ENCODE measurements at regions not wholly inside any gene's neighbourhood (a gene's known extent, or its start where the extent isn't known, plus 50 kb on each side); places are given as distances from the start of the nearest gene placed in this dataset.

DNA sequence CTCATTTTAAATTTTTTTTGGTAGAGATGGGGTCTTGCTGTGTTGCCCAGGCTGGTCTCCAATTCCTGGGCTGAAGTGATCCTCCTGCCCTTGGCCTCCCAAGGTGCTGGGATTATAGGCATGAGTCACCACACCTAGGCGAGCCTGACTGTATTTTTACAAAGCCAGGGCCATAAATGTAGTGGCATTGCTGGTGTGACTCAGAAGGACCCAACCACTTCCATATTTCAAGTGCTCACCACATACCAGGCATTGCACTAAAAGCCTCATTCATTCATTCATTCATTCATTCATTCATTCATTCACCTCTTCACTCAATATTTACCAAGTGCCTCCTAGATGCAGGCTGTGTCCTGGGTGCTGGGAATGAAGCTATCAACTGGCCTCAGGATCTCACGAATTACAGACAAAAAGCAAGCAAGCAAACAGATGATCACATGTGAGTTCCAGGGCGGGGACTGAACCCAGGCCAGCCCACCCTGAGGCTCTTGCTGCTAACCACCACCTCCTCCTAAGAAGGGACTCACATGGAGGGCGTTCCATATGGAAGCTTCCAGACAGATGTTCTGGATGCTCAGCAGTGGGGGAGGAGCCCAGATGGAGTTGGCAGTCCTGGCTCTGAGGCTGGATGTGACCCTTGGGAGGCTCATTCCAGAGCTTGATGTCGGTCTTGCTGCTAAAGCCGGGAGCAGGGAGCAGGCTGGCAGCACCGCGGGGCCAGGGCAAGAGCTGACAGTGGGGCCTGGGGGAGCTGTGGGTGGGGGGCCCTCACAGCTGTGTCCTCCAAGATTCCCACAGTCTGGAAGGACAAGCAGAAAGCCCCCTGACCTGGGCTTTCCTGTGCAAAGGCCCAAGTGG is 158.8 kb downstream of the CTTN start:
- no peaks in the 10 kb centered on the region for H3K4me1 ChIP-seq (ENCODE audit: insufficient read depth, low read length)
- no peaks in the 10 kb centered on the region; the same call in 1 of the 2 replicates for H4K20me1 ChIP-seq (ENCODE audit: insufficient read depth, low read length)
- ATAC-seq (ENCODE audit: insufficient read depth, low read depth) (no peak), DNase-seq (no peak)
- H3K9me3 ChIP-seq (ENCODE audit: insufficient read depth, low read length, severe bottlenecking): no peaks in the 10 kb centered on the region
- H2AFZ ChIP-seq (ENCODE audit: low read depth, low read length): no peak overlapping the region
- H3K27me3 ChIP-seq (ENCODE audit: insufficient read depth, low read length, poor library complexity): no peaks in the 10 kb centered on the region
- no peak overlapping the region for H3K4me3 ChIP-seq (ENCODE audit: low read depth in 1 of 2, low read length in 2 of 2)
- H3K27ac ChIP-seq (ENCODE audit: low read length): no peak overlapping the region
- H3K4me2 ChIP-seq (ENCODE audit: insufficient read depth, low read length): no peak overlapping the region
- no peak overlapping the region for H3K9ac ChIP-seq (ENCODE audit: low read depth, low read length)
- TF ChIP-seq, protein P1, sequence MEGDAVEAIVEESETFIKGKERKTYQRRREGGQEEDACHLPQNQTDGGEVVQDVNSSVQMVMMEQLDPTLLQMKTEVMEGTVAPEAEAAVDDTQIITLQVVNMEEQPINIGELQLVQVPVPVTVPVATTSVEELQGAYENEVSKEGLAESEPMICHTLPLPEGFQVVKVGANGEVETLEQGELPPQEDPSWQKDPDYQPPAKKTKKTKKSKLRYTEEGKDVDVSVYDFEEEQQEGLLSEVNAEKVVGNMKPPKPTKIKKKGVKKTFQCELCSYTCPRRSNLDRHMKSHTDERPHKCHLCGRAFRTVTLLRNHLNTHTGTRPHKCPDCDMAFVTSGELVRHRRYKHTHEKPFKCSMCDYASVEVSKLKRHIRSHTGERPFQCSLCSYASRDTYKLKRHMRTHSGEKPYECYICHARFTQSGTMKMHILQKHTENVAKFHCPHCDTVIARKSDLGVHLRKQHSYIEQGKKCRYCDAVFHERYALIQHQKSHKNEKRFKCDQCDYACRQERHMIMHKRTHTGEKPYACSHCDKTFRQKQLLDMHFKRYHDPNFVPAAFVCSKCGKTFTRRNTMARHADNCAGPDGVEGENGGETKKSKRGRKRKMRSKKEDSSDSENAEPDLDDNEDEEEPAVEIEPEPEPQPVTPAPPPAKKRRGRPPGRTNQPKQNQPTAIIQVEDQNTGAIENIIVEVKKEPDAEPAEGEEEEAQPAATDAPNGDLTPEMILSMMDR (IDR thresholded peaks at IDR 0.05; ENCODE audit: borderline replicate concordance, extremely low read depth, low read length, poor library complexity, severe bottlenecking): no peak
- no peak for TF ChIP-seq EZH2 (IDR thresholded peaks at IDR 0.05; ENCODE audit: borderline replicate concordance, low read depth, low read length, severe bottlenecking)
- H3K36me3 ChIP-seq (ENCODE audit: insufficient read depth, low read length): no peaks in the 10 kb centered on the region
- no peaks in the 10 kb centered on the region for H3K79me2 ChIP-seq (ENCODE audit: insufficient read depth, low read length)

DNA sequence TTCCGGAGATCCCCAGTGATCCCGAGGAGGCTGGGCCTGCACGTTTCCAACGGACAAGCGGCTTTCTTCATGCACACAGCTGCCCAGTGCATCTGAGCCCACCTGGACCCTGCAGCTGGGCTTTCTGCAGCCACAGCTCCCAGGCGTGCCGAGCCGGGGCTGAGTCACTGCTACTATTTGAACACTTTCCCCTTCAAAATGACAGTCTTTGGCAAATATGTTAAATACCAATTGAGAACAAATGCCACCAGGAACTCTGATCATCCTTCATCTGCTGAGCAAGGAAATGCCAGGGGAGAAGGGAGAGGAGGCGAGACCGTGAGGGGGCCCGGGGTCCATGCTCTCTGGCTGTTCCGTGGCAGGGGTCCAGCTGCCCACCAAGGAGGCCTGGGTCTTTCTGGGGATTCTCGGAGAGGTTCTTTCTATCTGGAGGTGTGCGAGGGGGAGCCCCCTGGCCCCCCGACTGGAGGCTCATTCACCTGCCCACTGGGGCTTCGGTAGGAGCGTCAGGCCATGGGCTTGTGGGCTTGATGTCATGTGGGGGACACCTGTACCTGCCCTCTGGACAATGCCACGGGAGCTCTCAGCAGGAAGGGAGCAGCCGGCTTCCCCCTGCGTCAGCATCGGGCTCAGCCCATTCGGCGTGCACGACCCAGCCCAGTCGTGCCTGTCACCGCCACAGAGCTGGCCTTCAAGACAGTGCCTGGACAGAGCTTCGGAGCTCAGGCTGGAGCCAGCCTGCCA is 159.6 kb downstream of the CTTN start:
- Histone ChIP-seq H2AFZ (ENCODE audit: low read depth, low read length) (no peak overlapping the region), H3K27me3 (ENCODE audit: insufficient read depth, low read length, poor library complexity) (no peaks in the 10 kb centered on the region), H3K79me2 (ENCODE audit: insufficient read depth, low read length) (no peaks in the 10 kb centered on the region), H3K4me3 (ENCODE audit: low read depth in 1 of 2, low read length in 2 of 2) (no peak overlapping the region), H3K36me3 (ENCODE audit: insufficient read depth, low read length) (no peaks in the 10 kb centered on the region), H3K27ac (ENCODE audit: low read length) (no peak overlapping the region), H3K9me3 (ENCODE audit: insufficient read depth, low read length, severe bottlenecking) (no peaks in the 10 kb centered on the region), H3K4me2 (ENCODE audit: insufficient read depth, low read length) (no peak overlapping the region), H3K9ac (ENCODE audit: low read depth, low read length) (no peak overlapping the region), H3K4me1 (ENCODE audit: insufficient read depth, low read length) (no peaks in the 10 kb centered on the region), H4K20me1 (ENCODE audit: insufficient read depth, low read length) (no peaks in the 10 kb centered on the region)
- TF ChIP-seq EZH2 (IDR thresholded peaks at IDR 0.05; ENCODE audit: borderline replicate concordance, low read depth, low read length, severe bottlenecking): no peak
- TF ChIP-seq, protein P1 (IDR thresholded peaks at IDR 0.05; ENCODE audit: borderline replicate concordance, extremely low read depth, low read length, poor library complexity, severe bottlenecking): no peak
- ATAC-seq (ENCODE audit: insufficient read depth, low read depth): no peak
- no peak for DNase-seq

DNA sequence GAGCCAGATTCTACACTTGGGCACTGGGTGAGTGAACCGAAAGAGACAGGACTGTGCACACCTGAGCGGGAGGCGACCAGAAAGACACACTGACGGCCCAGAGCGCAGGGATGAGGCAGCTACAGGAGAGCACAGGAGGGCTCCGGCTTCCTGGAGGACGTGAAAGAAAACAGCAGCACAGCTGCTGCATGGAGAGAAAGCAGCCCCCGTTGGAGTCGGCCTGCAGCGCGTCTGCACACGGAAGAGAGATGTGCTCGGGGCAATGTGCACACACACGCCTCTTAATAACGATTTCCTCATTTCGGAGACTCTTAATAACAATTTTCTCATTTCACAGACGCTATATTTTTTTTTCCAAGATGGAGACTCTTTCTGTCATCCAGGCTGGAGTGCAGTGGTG is 160.4 kb downstream of the CTTN start:
- no peak overlapping the region for H3K27ac ChIP-seq (ENCODE audit: low read length)

More for the DNA sequence above, 160.4 kb downstream of the CTTN start:
- TF ChIP-seq, protein P1 (IDR thresholded peaks at IDR 0.05; ENCODE audit: borderline replicate concordance, extremely low read depth, low read length, poor library complexity, severe bottlenecking): no peak
- no peak for TF ChIP-seq EZH2 (IDR thresholded peaks at IDR 0.05; ENCODE audit: borderline replicate concordance, low read depth, low read length, severe bottlenecking)
- no peaks in the 10 kb centered on the region for H3K27me3 ChIP-seq (ENCODE audit: insufficient read depth, low read length, poor library complexity)
- no peaks in the 10 kb centered on the region for H3K79me2 ChIP-seq (ENCODE audit: insufficient read depth, low read length)
- no peak for ATAC-seq (ENCODE audit: insufficient read depth, low read depth)
- no peaks in the 10 kb centered on the region for H4K20me1 ChIP-seq (ENCODE audit: insufficient read depth, low read length)
- DNase-seq: no peak
- H3K4me3 ChIP-seq (ENCODE audit: low read depth in 1 of 2, low read length in 2 of 2): no peak overlapping the region
- H3K4me1 ChIP-seq (ENCODE audit: insufficient read depth, low read length): no peaks in the 10 kb centered on the region
- no peak overlapping the region for H3K4me2 ChIP-seq (ENCODE audit: insufficient read depth, low read length)
- H3K9me3 ChIP-seq (ENCODE audit: insufficient read depth, low read length, severe bottlenecking): no peaks in the 10 kb centered on the region
- H2AFZ ChIP-seq (ENCODE audit: low read depth, low read length): no peak overlapping the region
- no peak overlapping the region for H3K9ac ChIP-seq (ENCODE audit: low read depth, low read length)
- H3K36me3 ChIP-seq (ENCODE audit: insufficient read depth, low read length): no peaks in the 10 kb centered on the region
